SKM-1 (cell line): ENCODE measurements at regions not wholly inside any gene's neighbourhood (a gene's known extent, or its start where the extent isn't known, plus 50 kb on each side); places are given as distances from the start of the nearest gene placed in this dataset.
"Not testable (repeated sequence)": the region's sequence is repeated elsewhere in the genome, so short reads cannot be mapped to it uniquely, and the experiment has no call there.

Experiments
- DNase-seq: peaks from one replicate; lab custom pipeline; 2025; ENCODE audit not compliant: unreplicated experiment; lab: John Stamatoyannopoulos, UW

- no peak for DNase-seq
Measured at GRCh38 chr6:115643762-115644161, 416.9 kb downstream of the FRK start.

- DNase-seq = no peak
Measured at GRCh38 chr6:115634887-115635286, 425.8 kb downstream of the FRK start.

GRCh38 chr6:115634131-115634530 is 426.6 kb downstream of the FRK start:
- no peak for DNase-seq

GRCh38 chr6:115631028-115631427 is 429.7 kb downstream of the FRK start:
- no peak for DNase-seq

GRCh38 chr6:115630424-115631024 is 430.2 kb downstream of the FRK start:
- no peak for DNase-seq

- DNase-seq = no peak
Measured at GRCh38 chr6:115629415-115629814, 431.3 kb downstream of the FRK start.

- DNase-seq = peak; percentile 52
Measured at GRCh38 chr6:115618256-115618655, 442.4 kb downstream of the FRK start.

- DNase-seq = no peak
Measured at GRCh38 chr6:115617031-115617430, 443.7 kb downstream of the FRK start.

GRCh38 chr6:115613488-115613887 is 447.2 kb downstream of the FRK start:
- DNase-seq = no peak

GRCh38 chr6:115612796-115613479 is 447.8 kb downstream of the FRK start:
- no peak for DNase-seq

- no peak for DNase-seq
Measured at GRCh38 chr6:115612216-115612615, 448.5 kb downstream of the FRK start.

GRCh38 chr6:115610696-115611095 is 450.0 kb downstream of the FRK start:
- DNase-seq = no peak

- no peak for DNase-seq
Measured at GRCh38 chr6:115609111-115609510, 451.6 kb downstream of the FRK start.

- DNase-seq = no peak
Measured at GRCh38 chr6:115602466-115602865, 458.2 kb downstream of the FRK start.

GRCh38 chr6:115601509-115601908 is 459.2 kb downstream of the FRK start:
- DNase-seq = no peak

GRCh38 chr6:115601064-115601463 is 459.6 kb downstream of the FRK start:
- no peak for DNase-seq

- DNase-seq = no peak
Measured at GRCh38 chr6:115594891-115595290, 465.8 kb downstream of the FRK start.

GRCh38 chr6:115592025-115592424 is 468.7 kb downstream of the FRK start:
- DNase-seq = no peak

GRCh38 chr6:115589072-115589471 is 471.6 kb downstream of the FRK start:
- DNase-seq = peak; percentile 20

GRCh38 chr6:115583290-115583689 is 477.4 kb downstream of the FRK start:
- no peak for DNase-seq

GRCh38 chr6:115582386-115582785 is 478.3 kb downstream of the FRK start:
- DNase-seq = no peak

GRCh38 chr6:115579565-115579964 is 481.1 kb downstream of the FRK start:
- DNase-seq = not testable (repeated sequence)

GRCh38 chr6:115577270-115577669 is 483.4 kb downstream of the FRK start:
- no peak for DNase-seq
